H1 (cell line): ENCODE measurements at regions not wholly inside any gene's neighbourhood (a gene's known extent, or its start where the extent isn't known, plus 50 kb on each side); places are given as distances from the start of the nearest gene placed in this dataset.

ENCODE experiments used
- SIN3A ChIP-seq, 2 experiments: IDR thresholded peaks in 1 of 2; conservative IDR thresholded peaks in 1 of 2; 2 replicates each; pipeline ENCODE4 v1.6.1; 2011 to 2012; ENCODE audit warnings: low read length in 2 of 2, improper control_type of control experiment in 1 of 2, low read depth in 1 of 2, mild to moderate bottlenecking in 1 of 2
- TBP ChIP-seq: IDR thresholded peaks from 2 replicates; pipeline ENCODE4 v1.6.1; 2011; ENCODE audit warnings: low read depth, low read length, improper control_type of control experiment
- TF ChIP-seq, protein P1 (sequence below): fragments of 300-600 bp; sonication (generic); IDR thresholded peaks from 2 replicates; pipeline ENCODE4 v1.7.1; 2012; ENCODE audit warnings: low read length, moderate library complexity, mild to moderate bottlenecking, inconsistent platforms; ENCODE audit not compliant: insufficient replicate concordance

DNA sequence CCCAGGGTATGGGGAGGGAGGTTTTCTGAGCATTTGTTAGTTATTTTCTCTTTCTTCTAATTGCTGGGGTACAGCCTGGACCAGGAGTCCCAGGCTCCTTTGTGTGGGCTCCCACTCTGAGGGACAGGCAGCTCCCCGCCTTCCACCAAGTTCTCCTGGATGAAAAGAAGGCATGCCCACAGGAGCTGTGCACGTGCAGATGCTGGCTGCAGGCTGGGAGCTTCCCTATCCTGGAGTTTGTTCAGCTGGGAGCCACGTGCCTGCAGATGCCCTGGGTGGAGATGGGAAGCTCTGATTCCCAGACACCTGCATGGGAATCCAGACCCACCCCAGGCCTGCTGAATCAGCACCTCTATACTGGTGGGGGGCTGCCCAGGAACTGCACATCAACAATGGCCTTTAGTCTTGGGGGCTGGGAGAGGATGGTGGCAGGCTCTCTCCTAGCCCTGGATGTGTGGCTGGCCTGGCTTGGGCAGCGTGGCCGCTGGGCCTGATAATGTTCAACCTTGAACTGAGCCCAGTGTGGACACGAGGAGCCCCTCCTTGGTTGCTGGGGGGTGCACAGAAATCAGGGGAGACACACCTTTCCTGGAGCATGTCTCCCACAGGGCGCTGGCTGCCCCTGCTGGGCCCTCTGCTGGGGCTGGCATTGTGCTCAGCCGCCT lies 233.6 kb upstream of the HS6ST1 start (continued):
- TF ChIP-seq TBP (no peak), SIN3A (conservative IDR thresholded peaks at IDR 0.05 in 1 of 2, IDR thresholded peaks at IDR 0.05 in 1 of 2; ENCODE audit: low read depth in 1 of 2, low read length in 2 of 2) (no peak)
- TF ChIP-seq, protein P1, sequence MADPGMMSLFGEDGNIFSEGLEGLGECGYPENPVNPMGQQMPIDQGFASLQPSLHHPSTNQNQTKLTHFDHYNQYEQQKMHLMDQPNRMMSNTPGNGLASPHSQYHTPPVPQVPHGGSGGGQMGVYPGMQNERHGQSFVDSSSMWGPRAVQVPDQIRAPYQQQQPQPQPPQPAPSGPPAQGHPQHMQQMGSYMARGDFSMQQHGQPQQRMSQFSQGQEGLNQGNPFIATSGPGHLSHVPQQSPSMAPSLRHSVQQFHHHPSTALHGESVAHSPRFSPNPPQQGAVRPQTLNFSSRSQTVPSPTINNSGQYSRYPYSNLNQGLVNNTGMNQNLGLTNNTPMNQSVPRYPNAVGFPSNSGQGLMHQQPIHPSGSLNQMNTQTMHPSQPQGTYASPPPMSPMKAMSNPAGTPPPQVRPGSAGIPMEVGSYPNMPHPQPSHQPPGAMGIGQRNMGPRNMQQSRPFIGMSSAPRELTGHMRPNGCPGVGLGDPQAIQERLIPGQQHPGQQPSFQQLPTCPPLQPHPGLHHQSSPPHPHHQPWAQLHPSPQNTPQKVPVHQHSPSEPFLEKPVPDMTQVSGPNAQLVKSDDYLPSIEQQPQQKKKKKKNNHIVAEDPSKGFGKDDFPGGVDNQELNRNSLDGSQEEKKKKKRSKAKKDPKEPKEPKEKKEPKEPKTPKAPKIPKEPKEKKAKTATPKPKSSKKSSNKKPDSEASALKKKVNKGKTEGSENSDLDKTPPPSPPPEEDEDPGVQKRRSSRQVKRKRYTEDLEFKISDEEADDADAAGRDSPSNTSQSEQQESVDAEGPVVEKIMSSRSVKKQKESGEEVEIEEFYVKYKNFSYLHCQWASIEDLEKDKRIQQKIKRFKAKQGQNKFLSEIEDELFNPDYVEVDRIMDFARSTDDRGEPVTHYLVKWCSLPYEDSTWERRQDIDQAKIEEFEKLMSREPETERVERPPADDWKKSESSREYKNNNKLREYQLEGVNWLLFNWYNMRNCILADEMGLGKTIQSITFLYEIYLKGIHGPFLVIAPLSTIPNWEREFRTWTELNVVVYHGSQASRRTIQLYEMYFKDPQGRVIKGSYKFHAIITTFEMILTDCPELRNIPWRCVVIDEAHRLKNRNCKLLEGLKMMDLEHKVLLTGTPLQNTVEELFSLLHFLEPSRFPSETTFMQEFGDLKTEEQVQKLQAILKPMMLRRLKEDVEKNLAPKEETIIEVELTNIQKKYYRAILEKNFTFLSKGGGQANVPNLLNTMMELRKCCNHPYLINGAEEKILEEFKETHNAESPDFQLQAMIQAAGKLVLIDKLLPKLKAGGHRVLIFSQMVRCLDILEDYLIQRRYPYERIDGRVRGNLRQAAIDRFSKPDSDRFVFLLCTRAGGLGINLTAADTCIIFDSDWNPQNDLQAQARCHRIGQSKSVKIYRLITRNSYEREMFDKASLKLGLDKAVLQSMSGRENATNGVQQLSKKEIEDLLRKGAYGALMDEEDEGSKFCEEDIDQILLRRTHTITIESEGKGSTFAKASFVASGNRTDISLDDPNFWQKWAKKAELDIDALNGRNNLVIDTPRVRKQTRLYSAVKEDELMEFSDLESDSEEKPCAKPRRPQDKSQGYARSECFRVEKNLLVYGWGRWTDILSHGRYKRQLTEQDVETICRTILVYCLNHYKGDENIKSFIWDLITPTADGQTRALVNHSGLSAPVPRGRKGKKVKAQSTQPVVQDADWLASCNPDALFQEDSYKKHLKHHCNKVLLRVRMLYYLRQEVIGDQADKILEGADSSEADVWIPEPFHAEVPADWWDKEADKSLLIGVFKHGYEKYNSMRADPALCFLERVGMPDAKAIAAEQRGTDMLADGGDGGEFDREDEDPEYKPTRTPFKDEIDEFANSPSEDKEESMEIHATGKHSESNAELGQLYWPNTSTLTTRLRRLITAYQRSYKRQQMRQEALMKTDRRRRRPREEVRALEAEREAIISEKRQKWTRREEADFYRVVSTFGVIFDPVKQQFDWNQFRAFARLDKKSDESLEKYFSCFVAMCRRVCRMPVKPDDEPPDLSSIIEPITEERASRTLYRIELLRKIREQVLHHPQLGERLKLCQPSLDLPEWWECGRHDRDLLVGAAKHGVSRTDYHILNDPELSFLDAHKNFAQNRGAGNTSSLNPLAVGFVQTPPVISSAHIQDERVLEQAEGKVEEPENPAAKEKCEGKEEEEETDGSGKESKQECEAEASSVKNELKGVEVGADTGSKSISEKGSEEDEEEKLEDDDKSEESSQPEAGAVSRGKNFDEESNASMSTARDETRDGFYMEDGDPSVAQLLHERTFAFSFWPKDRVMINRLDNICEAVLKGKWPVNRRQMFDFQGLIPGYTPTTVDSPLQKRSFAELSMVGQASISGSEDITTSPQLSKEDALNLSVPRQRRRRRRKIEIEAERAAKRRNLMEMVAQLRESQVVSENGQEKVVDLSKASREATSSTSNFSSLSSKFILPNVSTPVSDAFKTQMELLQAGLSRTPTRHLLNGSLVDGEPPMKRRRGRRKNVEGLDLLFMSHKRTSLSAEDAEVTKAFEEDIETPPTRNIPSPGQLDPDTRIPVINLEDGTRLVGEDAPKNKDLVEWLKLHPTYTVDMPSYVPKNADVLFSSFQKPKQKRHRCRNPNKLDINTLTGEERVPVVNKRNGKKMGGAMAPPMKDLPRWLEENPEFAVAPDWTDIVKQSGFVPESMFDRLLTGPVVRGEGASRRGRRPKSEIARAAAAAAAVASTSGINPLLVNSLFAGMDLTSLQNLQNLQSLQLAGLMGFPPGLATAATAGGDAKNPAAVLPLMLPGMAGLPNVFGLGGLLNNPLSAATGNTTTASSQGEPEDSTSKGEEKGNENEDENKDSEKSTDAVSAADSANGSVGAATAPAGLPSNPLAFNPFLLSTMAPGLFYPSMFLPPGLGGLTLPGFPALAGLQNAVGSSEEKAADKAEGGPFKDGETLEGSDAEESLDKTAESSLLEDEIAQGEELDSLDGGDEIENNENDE = no peak
- TF ChIP-seq, all 59 proteins: peak for 0
